ENCODE measurements at regions not wholly inside any gene's neighbourhood (a gene's known extent, or its start where the extent isn't known, plus 50 kb on each side); places are given as distances from the start of the nearest gene placed in this dataset.

DNA sequence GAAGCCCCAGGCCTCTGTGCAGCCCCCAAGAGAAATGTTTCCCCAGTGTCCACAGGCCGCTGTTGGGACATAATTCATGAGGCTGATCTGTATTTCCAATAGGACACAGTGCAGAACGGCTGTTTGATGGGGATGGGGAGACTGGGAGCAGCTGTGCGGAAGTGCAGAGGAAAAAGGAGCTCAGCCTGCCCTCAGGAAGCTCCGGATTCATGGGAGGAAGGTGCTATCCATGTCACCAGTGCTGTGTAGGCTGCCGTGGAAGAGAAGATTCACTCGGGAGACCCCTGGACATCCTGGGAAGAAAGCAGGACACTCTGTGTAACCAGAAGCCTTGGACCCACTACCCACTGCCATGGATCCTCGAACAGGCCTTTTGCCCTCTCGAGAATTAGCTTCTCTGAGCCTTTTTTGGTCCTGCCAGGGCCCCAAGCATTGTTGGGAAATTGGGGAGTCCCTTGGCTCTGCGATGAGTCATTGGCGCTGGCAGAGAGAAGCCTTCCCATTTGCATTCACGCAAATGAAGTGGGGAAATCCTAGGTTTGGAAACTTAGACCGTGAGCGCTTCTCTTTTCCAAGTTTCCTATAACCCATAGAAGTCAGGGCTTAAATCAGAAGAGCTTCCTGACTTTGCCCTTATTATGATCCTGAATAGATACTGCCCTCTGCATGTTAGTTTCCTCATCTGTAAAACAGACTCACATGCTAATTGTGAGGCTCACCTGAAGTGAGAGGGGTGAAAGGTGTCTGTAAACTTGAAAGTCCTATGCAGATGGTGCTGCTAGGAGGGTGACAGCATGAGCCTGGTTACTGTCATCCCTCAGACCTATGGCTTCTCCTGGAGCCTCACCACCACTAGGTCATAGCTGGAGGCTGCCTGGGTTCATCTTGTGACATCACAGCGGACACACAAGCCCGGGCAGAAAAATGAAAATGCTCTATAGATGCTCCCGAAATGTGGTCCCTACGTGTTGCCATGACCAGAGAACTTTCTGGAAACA lies 229.2 kb upstream of the B3GAT1 start:
- Histone ChIP-seq H2AK5ac (ENCODE audit: low read depth, low read length) (no peak overlapping the region), H2BK5ac (ENCODE audit: low read depth, low read length) (no peak overlapping the region), H3K14ac (ENCODE audit: insufficient read length) (no peak overlapping the region), H4K8ac (ENCODE audit: extremely low read depth, insufficient read depth, low read length) (no peak overlapping the region; the same call in 1 of the 2 replicates), H2BK20ac (ENCODE audit: low read length) (0 out of 2 replicates have a peak overlapping the region, but pooled peaks have one; percentile 72), H3K23me2 (ENCODE audit: low read depth, low read length) (no peaks in the 10 kb centered on the region; the same call in 1 of the 2 replicates), H3K4ac (replicated peaks; ENCODE audit: insufficient read length, low read depth, low read length) (peak overlapping the region; percentile 24), H4K5ac (ENCODE audit: insufficient read length, low read depth, low read length) (no peak overlapping the region), H2BK120ac (replicated peaks; ENCODE audit: low read depth, low read length) (no peak overlapping the region), H4K91ac (replicated peaks; ENCODE audit: insufficient read length, low read length) (no peak overlapping the region), H3K56ac (replicated peaks; ENCODE audit: insufficient read length, low read depth, low read length) (no peak overlapping the region), H3K36me3 (ENCODE audit: control insufficient read depth in 2 of 4, insufficient read depth in 4 of 4, low read length in 3 of 4) (no peaks in the 10 kb centered on the region), H3K27me3 (replicated peaks in 1 of 4; ENCODE audit: control insufficient read depth in 3 of 4, extremely low read depth in 1 of 4, insufficient read depth in 3 of 4, low read length in 3 of 4) (peaks cover 0 to 2% (median 0%) of the 10 kb centered on the region in 4 experiments; a peak in 1 of 7 replicates), H3K4me3 (ENCODE audit: extremely low read depth in 1 of 4, insufficient read depth in 2 of 4, low read depth in 3 of 4, low read length in 4 of 4) (no peak overlapping the region), H4K20me1 (replicated peaks in 1 of 2; ENCODE audit: control insufficient read depth in 1 of 2, insufficient read depth in 2 of 2, low read length in 2 of 2) (no peaks in the 10 kb centered on the region), H3K79me1 (ENCODE audit: low read depth, low read length) (no peaks in the 10 kb centered on the region), H3K23ac (ENCODE audit: insufficient read length) (no peak overlapping the region), H2BK12ac (ENCODE audit: low read depth, low read length) (no peak overlapping the region), H3K79me2 (ENCODE audit: control insufficient read depth in 1 of 2, insufficient read depth in 2 of 2, low read length in 2 of 2) (no peaks in the 10 kb centered on the region), H3K9ac (replicated peaks in 1 of 4; ENCODE audit: extremely low read depth in 1 of 4, low read depth in 3 of 4, low read length in 3 of 4) (no peak overlapping the region), H2BK15ac (ENCODE audit: low read length) (no peak overlapping the region), H3K27ac (ENCODE audit: low read depth, low read length) (no peak overlapping the region), H3K18ac (ENCODE audit: extremely low read depth, low read length) (no peak overlapping the region; the same call in 1 of the 2 replicates), H3K4me1 (replicated peaks in 1 of 4; ENCODE audit: control insufficient read depth in 3 of 4, insufficient read depth in 4 of 4, low read length in 3 of 4) (peaks cover 1 to 19% (median 3%) of the 10 kb centered on the region in 4 experiments; a peak in 6 of 7 replicates), H3K4me2 (ENCODE audit: insufficient read depth in 1 of 2, low read depth in 2 of 2, low read length in 2 of 2) (no peak overlapping the region), H3K9me3 (ENCODE audit: insufficient read depth in 2 of 2, low read depth in 1 of 2, low read length in 1 of 2) (no peaks in the 10 kb centered on the region), H2AFZ (ENCODE audit: low read length) (no peak overlapping the region)
- TF ChIP-seq POLR2AphosphoS5 (IDR thresholded peaks at IDR 0.05; ENCODE audit: low read depth, low read length) = peak; percentile 80; the same call in 1 of the 2 replicates
- peak in 1 of 2 experiments; percentile 71; a peak in 1 of 3 replicates for TF ChIP-seq POLR2A (IDR thresholded peaks at IDR 0.05; ENCODE audit: control extremely low read depth in 1 of 2, low read depth in 2 of 2, low read length in 2 of 2)
- TF ChIP-seq GABPA (IDR thresholded peaks at IDR 0.05; ENCODE audit: borderline replicate concordance, insufficient read depth, low read length) = no peak
- TF ChIP-seq JUND (IDR thresholded peaks at IDR 0.05; ENCODE audit: low read length) = peak; percentile 41; the same call in 1 of the 2 replicates
- WGBS, 2 experiments (ENCODE audit: extremely low coverage in 1 of 2, insufficient coverage in 1 of 2, insufficient read length in 1 of 2, insufficient replicate concordance in 2 of 2, low coverage in 1 of 2, low lambda C conversion rate in 2 of 2, missing lambda C conversion rate in 1 of 2) = 87% methylated on average over 17 of the region's 17 CpGs; no CpG with 5 or more reads in 1 of the 2 experiments
- CTCF ChIA-PET (ENCODE audit: partially characterized antibody) = interaction anchor here (0.6 to 1.4 kb wide), 4 partner anchors 8 to 674 kb away, joined by 3 to 4 read pairs (median 4); no protein-coding TSS in a partner anchor
- POLR2A ChIA-PET (ENCODE audit: partially characterized antibody) = no interaction called here
- FAIRE-seq (no peak), DNase-seq (ENCODE audit: low read depth in 1 of 2, low spot score in 2 of 2) (no peak)
